Colonic mucosa (tissue), 4 donors: ENCODE measurements at regions not wholly inside any gene's neighbourhood (a gene's known extent, or its start where the extent isn't known, plus 50 kb on each side); places are given as distances from the start of the nearest gene placed in this dataset.

Source experiments
- DNase-seq: peaks from one replicate; pipeline ENCODE4 v3.0.0-alpha.2; 2020
- H3K27ac ChIP-seq: fragments of 200-600 bp; one replicate; pipeline ENCODE4 v1.8.0; 2021
- H3K27me3 ChIP-seq: fragments of 200-600 bp; one replicate; pipeline ENCODE4 v1.8.0; 2021
- H3K36me3 ChIP-seq: fragments of 200-600 bp; one replicate; pipeline ENCODE4 v1.8.0; 2021
- H3K4me1 ChIP-seq: fragments of 200-600 bp; one replicate; pipeline ENCODE4 v1.8.0; 2021; ENCODE audit warnings: mild to moderate bottlenecking
- H3K4me3 ChIP-seq: fragments of 200-600 bp; one replicate; pipeline ENCODE4 v1.8.0; 2021
- H3K9ac ChIP-seq, 2 donors: one replicate each; pipeline ENCODE4 v1.7.0; 2013; ENCODE audit warnings: control low read depth in 2 of 2, low read depth in 2 of 2, low read length in 2 of 2
- H3K9me3 ChIP-seq: fragments of 200-600 bp; one replicate; pipeline ENCODE4 v1.8.0; 2021
- intact Hi-C: fragments of 100-400 bp; cut with DNase I; formaldehyde crosslinking; loops from one replicate; pipeline ENCODE4 v1.14.1; 2022
- TF ChIP-seq, protein P1 (sequence below): fragments of 200-600 bp; IDR thresholded peaks from one replicate; pipeline ENCODE4 v1.8.0; 2022; ENCODE audit warnings: antibody characterized with exemption, mild to moderate bottlenecking
- donor health status: healthy.
- donor health status: DM: no; HTN: no; CAD: no.
- donor health status: DM: no; HTN: no; CAD: no.

DNA sequence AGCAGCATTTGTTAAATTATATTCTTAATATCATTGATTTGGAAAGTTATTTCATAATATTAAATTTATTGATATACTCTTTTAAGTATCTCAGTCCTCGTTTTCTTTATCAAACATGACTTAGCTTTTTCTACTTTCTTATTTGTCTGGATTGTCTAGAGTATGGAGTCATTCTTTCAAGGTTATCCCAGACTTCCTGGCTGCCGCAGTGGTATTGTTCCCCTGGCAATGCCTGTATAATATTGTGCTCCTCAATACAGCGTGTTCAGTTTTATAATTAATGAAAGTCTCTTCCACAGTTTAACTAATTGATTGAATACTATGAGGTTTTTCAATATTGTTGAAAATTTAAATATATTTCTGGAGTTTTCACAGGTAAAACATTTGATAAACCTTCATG is 310.9 kb downstream of the ANKRD50 start:
- no peaks in the 10 kb centered on the region for H3K36me3 ChIP-seq
- DNase-seq: no peak
- H3K27ac ChIP-seq: no peak overlapping the region
- intact Hi-C loops: no loop called here
- H3K9ac ChIP-seq: no peak overlapping the region
- H3K4me1 ChIP-seq: no peaks in the 10 kb centered on the region
- H3K9me3 ChIP-seq: no peaks in the 10 kb centered on the region
- no peak overlapping the region for H3K4me3 ChIP-seq
- TF ChIP-seq, protein P1, sequence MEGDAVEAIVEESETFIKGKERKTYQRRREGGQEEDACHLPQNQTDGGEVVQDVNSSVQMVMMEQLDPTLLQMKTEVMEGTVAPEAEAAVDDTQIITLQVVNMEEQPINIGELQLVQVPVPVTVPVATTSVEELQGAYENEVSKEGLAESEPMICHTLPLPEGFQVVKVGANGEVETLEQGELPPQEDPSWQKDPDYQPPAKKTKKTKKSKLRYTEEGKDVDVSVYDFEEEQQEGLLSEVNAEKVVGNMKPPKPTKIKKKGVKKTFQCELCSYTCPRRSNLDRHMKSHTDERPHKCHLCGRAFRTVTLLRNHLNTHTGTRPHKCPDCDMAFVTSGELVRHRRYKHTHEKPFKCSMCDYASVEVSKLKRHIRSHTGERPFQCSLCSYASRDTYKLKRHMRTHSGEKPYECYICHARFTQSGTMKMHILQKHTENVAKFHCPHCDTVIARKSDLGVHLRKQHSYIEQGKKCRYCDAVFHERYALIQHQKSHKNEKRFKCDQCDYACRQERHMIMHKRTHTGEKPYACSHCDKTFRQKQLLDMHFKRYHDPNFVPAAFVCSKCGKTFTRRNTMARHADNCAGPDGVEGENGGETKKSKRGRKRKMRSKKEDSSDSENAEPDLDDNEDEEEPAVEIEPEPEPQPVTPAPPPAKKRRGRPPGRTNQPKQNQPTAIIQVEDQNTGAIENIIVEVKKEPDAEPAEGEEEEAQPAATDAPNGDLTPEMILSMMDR: no peak
- no peaks in the 10 kb centered on the region for H3K27me3 ChIP-seq

DNA sequence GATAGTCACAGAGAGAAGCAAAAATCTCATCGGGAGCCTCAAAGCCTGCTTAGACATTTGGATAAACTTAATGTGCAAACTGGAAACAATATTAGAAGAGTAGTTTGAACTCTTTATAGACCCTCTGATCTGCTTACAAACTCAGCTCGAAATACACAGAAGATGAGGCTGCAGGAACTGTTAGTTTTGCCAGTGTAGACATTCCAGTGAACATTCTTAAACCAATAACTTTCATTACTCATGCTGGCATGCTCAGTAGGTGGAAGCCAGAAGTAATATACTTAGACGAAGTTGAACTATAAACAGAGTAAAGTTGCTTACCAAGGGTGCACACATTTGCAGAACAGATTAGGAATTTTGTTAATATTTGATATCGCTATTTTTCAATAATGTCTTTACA is 303.5 kb downstream of the ANKRD50 start:
- H3K9ac ChIP-seq: no peak overlapping the region
- no peak for DNase-seq
- intact Hi-C loops: no loop called here
- TF ChIP-seq, protein P1: no peak
- no peak overlapping the region for H3K4me3 ChIP-seq
- H3K36me3 ChIP-seq: no peaks in the 10 kb centered on the region
- H3K9me3 ChIP-seq: no peaks in the 10 kb centered on the region
- no peaks in the 10 kb centered on the region for H3K4me1 ChIP-seq
- no peaks in the 10 kb centered on the region for H3K27me3 ChIP-seq
- no peak overlapping the region for H3K27ac ChIP-seq

DNA sequence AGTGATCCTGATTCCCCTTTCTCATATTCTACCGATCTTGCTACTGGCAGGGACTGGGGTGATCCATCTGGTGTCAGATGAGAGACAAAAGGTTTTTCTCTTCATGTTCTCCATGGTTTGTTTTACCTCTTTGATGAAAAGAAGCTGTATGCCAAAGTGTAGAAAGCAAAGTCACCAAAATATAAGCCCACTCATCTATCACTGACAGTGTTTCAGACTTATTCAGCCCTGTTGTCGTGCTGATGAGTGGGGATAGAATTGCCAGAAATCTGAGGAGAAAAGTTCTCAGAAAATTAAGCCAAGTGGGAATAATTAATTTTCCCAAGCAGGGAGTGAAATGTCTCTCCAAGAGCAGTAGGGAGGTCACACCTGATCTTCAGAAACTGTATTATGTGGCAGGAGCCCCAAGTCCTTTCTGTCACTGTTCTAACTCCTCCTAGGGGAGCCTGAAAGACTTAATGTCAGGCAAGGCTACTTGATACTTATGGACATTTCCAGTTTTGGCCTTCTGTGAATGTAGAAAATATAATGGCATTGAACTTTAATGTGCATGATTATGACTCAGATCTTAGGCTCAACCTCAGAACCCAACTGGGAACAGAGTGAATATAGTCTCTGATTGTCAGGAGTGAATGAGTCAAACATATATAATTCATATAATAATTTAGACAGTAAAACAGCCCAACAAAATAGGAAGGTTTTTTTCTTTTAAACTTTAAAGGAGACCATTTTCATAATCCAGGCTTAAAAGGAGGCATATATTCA is 298.1 kb downstream of the ANKRD50 start:
- intact Hi-C loops: no loop called here
- Histone ChIP-seq H3K27me3 (no peaks in the 10 kb centered on the region), H3K36me3 (no peaks in the 10 kb centered on the region), H3K4me1 (no peaks in the 10 kb centered on the region), H3K9ac (no peak overlapping the region), H3K27ac (no peak overlapping the region), H3K4me3 (no peak overlapping the region), H3K9me3 (no peaks in the 10 kb centered on the region)
- no peak for DNase-seq
- TF ChIP-seq, protein P1: no peak

- no peak for DNase-seq
- H3K27ac ChIP-seq: no peak overlapping the region
- intact Hi-C loops: no loop called here
- no peaks in the 10 kb centered on the region for H3K9me3 ChIP-seq
- H3K27me3 ChIP-seq: no peaks in the 10 kb centered on the region
- H3K9ac ChIP-seq: no peak overlapping the region
- H3K36me3 ChIP-seq: no peaks in the 10 kb centered on the region
- TF ChIP-seq, protein P1: no peak
- H3K4me3 ChIP-seq: no peak overlapping the region
- no peaks in the 10 kb centered on the region for H3K4me1 ChIP-seq
These were observed 297.4 kb downstream of the ANKRD50 start for GRCh38 chr4:124415146-124415545.

DNA sequence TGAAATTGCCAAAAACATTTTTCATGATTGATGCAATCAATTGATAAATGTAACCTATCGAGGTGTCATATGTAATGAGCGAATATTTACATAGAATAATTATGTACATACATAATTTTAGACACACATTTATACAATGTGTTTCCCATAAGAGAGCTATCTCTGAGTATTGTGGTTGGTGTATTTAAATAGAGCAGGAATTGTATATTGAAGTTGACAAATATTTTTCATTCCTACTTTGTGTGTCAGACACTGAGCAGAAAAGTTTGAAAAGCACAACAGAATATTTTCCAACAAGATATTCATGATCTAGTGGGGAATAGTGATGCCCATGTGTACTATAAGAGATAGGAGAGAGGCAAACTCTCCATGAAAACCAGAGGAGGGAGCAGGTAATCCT is 295.2 kb downstream of the ANKRD50 start:
- Histone ChIP-seq H3K27ac (no peak overlapping the region), H3K36me3 (no peaks in the 10 kb centered on the region), H3K4me3 (no peak overlapping the region), H3K9ac (no peak overlapping the region), H3K9me3 (no peaks in the 10 kb centered on the region), H3K27me3 (no peaks in the 10 kb centered on the region), H3K4me1 (no peaks in the 10 kb centered on the region)
- intact Hi-C loops: no loop called here
- DNase-seq: no peak
- TF ChIP-seq, protein P1: no peak
